ENCODE measurements at regions not wholly inside any gene's neighbourhood (a gene's known extent, or its start where the extent isn't known, plus 50 kb on each side); places are given as distances from the start of the nearest gene placed in this dataset.
"Not testable (repeated sequence)": the region's sequence is repeated elsewhere in the genome, so short reads cannot be mapped to it uniquely, and the experiment has no call there.

GRCh38 chr6:169355001-169355400 is 101.4 kb upstream of the THBS2 start:
- not testable (repeated sequence) for TF ChIP-seq CTCF (IDR thresholded peaks at IDR 0.05); ZFX (IDR thresholded peaks at IDR 0.05; ENCODE audit: borderline replicate concordance)

Data from 22Rv1 (cell line).